ENCODE measurements at regions not wholly inside any gene's neighbourhood (a gene's known extent, or its start where the extent isn't known, plus 50 kb on each side); places are given as distances from the start of the nearest gene placed in this dataset.

GRCh38 chr13:58907347-58907746 lies 1256.4 kb downstream of the DIAPH3 start:
- TF ChIP-seq, protein P1, sequence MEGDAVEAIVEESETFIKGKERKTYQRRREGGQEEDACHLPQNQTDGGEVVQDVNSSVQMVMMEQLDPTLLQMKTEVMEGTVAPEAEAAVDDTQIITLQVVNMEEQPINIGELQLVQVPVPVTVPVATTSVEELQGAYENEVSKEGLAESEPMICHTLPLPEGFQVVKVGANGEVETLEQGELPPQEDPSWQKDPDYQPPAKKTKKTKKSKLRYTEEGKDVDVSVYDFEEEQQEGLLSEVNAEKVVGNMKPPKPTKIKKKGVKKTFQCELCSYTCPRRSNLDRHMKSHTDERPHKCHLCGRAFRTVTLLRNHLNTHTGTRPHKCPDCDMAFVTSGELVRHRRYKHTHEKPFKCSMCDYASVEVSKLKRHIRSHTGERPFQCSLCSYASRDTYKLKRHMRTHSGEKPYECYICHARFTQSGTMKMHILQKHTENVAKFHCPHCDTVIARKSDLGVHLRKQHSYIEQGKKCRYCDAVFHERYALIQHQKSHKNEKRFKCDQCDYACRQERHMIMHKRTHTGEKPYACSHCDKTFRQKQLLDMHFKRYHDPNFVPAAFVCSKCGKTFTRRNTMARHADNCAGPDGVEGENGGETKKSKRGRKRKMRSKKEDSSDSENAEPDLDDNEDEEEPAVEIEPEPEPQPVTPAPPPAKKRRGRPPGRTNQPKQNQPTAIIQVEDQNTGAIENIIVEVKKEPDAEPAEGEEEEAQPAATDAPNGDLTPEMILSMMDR (IDR thresholded peaks at IDR 0.05; ENCODE audit: insufficient read depth, low read depth, low read length), result no peak
- no peak for TF ChIP-seq EZH2 (IDR thresholded peaks at IDR 0.05; ENCODE audit: insufficient read depth, low read length)
